IMR-90 (cell line): ENCODE measurements at regions not wholly inside any gene's neighbourhood (a gene's known extent, or its start where the extent isn't known, plus 50 kb on each side); places are given as distances from the start of the nearest gene placed in this dataset.

Source experiments
- ATAC-seq: fragments of 200-7000 bp; cut with Tn5 transposase; 2 replicates; pipeline ENCODE4 v1.9.1; 2020; ENCODE audit warnings: low read depth, mild to moderate bottlenecking, moderate library complexity
- BruUV-seq: library from RNA; stranded (reverse); fragments of 400-500 nt; replicated peaks from 2 replicates; lab custom pipeline; 2021; lab: Mats Ljungman, UMichigan
- CTCF ChIA-PET: fragments of 300-600 bp; formaldehyde crosslinking; extraction: SDS; loops from one replicate; lab custom pipeline; 2021; ENCODE audit warnings: antibody characterized with exemption; lab: Yijun Ruan, JAX
- POLR2A ChIA-PET: fragments of 300-600 bp; sonication (Branson Sonifier 250); formaldehyde crosslinking; loops from one replicate; lab custom pipeline; 2022; ENCODE audit warnings: antibody characterized with exemption; ENCODE audit not compliant: unreplicated experiment; lab: Charles Lee
- DNase-seq: peaks from one replicate; pipeline ENCODE4 v3.0.0; 2013
- H2AFZ ChIP-seq: replicated peaks from 2 replicates; pipeline ENCODE3; 2013; ENCODE audit warnings: low read length, mild to moderate bottlenecking; ENCODE audit not compliant: poor library complexity
- H2AK5ac ChIP-seq: 2 replicates; pipeline ENCODE4 v1.6.1; 2013; ENCODE audit warnings: low read depth, low read length, inconsistent platforms
- H2AK9ac ChIP-seq: replicated peaks from 2 replicates; pipeline ENCODE3; 2013; ENCODE audit warnings: mild to moderate bottlenecking, low read depth, low read length, moderate library complexity; ENCODE audit not compliant: poor library complexity
- H2BK120ac ChIP-seq: 2 replicates; pipeline ENCODE4 v1.6.1; 2013; ENCODE audit warnings: low read depth, low read length, inconsistent platforms
- H2BK15ac ChIP-seq: 3 replicates; pipeline ENCODE4 v1.6.1; 2013; ENCODE audit warnings: low read depth, low read length, inconsistent platforms
- H2BK20ac ChIP-seq: 2 replicates; pipeline ENCODE4 v1.6.1; 2013; ENCODE audit warnings: low read depth, mild to moderate bottlenecking, inconsistent platforms, low read length, moderate library complexity
- H2BK5ac ChIP-seq: 2 replicates; pipeline ENCODE4 v1.6.1; 2013; ENCODE audit warnings: mild to moderate bottlenecking, low read depth, low read length, inconsistent platforms; ENCODE audit not compliant: poor library complexity, severe bottlenecking
- H3K14ac ChIP-seq: replicated peaks from 2 replicates; pipeline ENCODE4 v1.6.1; 2013; ENCODE audit warnings: low read depth, low read length, inconsistent platforms
- H3K18ac ChIP-seq: 2 replicates; pipeline ENCODE4 v1.6.1; 2013; ENCODE audit warnings: low read depth, low read length, control low read depth
- H3K23ac ChIP-seq: 2 replicates; pipeline ENCODE4 v1.6.1; 2013; ENCODE audit warnings: low read depth, low read length, inconsistent platforms
- H3K27ac ChIP-seq: 2 replicates; pipeline ENCODE4 v1.5.1; 2013; ENCODE audit warnings: mild to moderate bottlenecking, control low read depth, low read length; ENCODE audit not compliant: insufficient read depth
- H3K27me3 ChIP-seq: 2 replicates; pipeline ENCODE4 v1.6.1; 2013; ENCODE audit warnings: low read length; ENCODE audit not compliant: control insufficient read depth, insufficient read depth
- H3K36me3 ChIP-seq: 2 replicates; pipeline ENCODE4 v1.6.1; 2013; ENCODE audit warnings: low read length, mixed read lengths; ENCODE audit not compliant: control insufficient read depth, insufficient read depth
- H3K4ac ChIP-seq: 2 replicates; pipeline ENCODE4 v1.6.1; 2013; ENCODE audit warnings: low read depth, low read length, inconsistent platforms
- H3K4me1 ChIP-seq: 2 replicates; pipeline ENCODE4 v1.6.1; 2013; ENCODE audit warnings: low read length, mixed read lengths; ENCODE audit not compliant: control insufficient read depth, insufficient read depth
- H3K4me2 ChIP-seq: 2 replicates; pipeline ENCODE4 v1.6.1; 2013; ENCODE audit warnings: low read depth, mild to moderate bottlenecking, control low read depth, low read length, moderate library complexity
- H3K4me3 ChIP-seq: 2 replicates; pipeline ENCODE4 v1.5.1; 2013; ENCODE audit warnings: low read depth, mild to moderate bottlenecking, control low read depth, low read length, moderate library complexity; ENCODE audit not compliant: insufficient read depth
- H3K56ac ChIP-seq: 2 replicates; pipeline ENCODE4 v1.6.1; 2013; ENCODE audit warnings: low read length, inconsistent platforms; ENCODE audit not compliant: insufficient read depth; ENCODE audit errors: extremely low read depth
- H3K79me1 ChIP-seq, 2 experiments: 2 replicates each; pipeline ENCODE4 v1.6.1; 2013; ENCODE audit warnings: low read length in 2 of 2, inconsistent platforms in 1 of 2, low read depth in 1 of 2
- H3K9ac ChIP-seq: 2 replicates; pipeline ENCODE4 v1.6.1; 2013; ENCODE audit warnings: low read depth, low read length, control low read depth
- H3K9me1 ChIP-seq: 2 replicates; pipeline ENCODE4 v1.6.1; 2013; ENCODE audit warnings: low read length, inconsistent platforms; ENCODE audit not compliant: insufficient read depth
- H3K9me3 ChIP-seq: 2 replicates; pipeline ENCODE4 v1.6.1; 2013; ENCODE audit warnings: low read length; ENCODE audit not compliant: control insufficient read depth, insufficient read depth
- H4K20me1 ChIP-seq: 2 replicates; pipeline ENCODE4 v1.6.1; 2013; ENCODE audit warnings: low read length, inconsistent platforms; ENCODE audit not compliant: insufficient read depth
- H4K5ac ChIP-seq: 2 replicates; pipeline ENCODE4 v1.6.1; 2013; ENCODE audit warnings: mild to moderate bottlenecking, low read depth, low read length, control low read depth
- H4K8ac ChIP-seq, 2 experiments: 2 replicates each; pipeline ENCODE4 v1.6.1; 2013; ENCODE audit warnings: low read depth in 2 of 2, low read length in 2 of 2, control low read depth in 1 of 2, inconsistent platforms in 1 of 2
- H4K91ac ChIP-seq: 2 replicates; pipeline ENCODE4 v1.6.1; 2013; ENCODE audit warnings: low read depth, low read length, inconsistent platforms; ENCODE audit not compliant: insufficient read depth
- CTCF ChIP-seq: conservative IDR thresholded peaks from 2 replicates; pipeline ENCODE4 v1.5.1; 2012; ENCODE audit warnings: mild to moderate bottlenecking, low read depth, low read length, improper control_type of control experiment
- MXI1 ChIP-seq: IDR thresholded peaks from 2 replicates; pipeline ENCODE4 v1.6.1; 2012; ENCODE audit warnings: low read depth, mild to moderate bottlenecking, low read length, moderate library complexity, borderline replicate concordance
- RCOR1 ChIP-seq: IDR thresholded peaks from 2 replicates; pipeline ENCODE4 v1.6.1; 2012; ENCODE audit warnings: mild to moderate bottlenecking, low read length, improper control_type of control experiment; ENCODE audit not compliant: insufficient replicate concordance
- RFX5 ChIP-seq: IDR thresholded peaks from 2 replicates; pipeline ENCODE4 v1.8.0; 2012; ENCODE audit warnings: low read depth, mild to moderate bottlenecking, low read length, moderate library complexity
- WGBS, 2 experiments: methylation state at CpG; one replicate each; pipeline versions ENCODE4 v1.1.5 to v1.1.7; 2013; ENCODE audit warnings: missing lambda C conversion rate in 2 of 2; ENCODE audit not compliant: insufficient read length in 1 of 2; ENCODE audit errors: extremely low coverage in 2 of 2; 5-methylcytosine and 5-hydroxymethylcytosine counted together
- dilution Hi-C: fragments of 300-500 bp; cut with HindIII; formaldehyde crosslinking; loops from one replicate; pipeline ENCODE4 v1.14.3; 2018; ENCODE audit warnings: low sequenced_read_pairs; ENCODE audit not compliant: unreplicated experiment
- in situ Hi-C: fragments of 300-500 bp; cut with MboI; formaldehyde crosslinking; loops from 3 replicates; pipeline ENCODE4 v1.14.3; 2019; ENCODE audit warnings: low sequenced_read_pairs, inconsistent platforms, mixed read lengths
- intact Hi-C: fragments of 100-400 bp; cut with micrococcal nuclease; formaldehyde crosslinking; loops from 2 replicates; pipeline ENCODE4 v1.10.0; 2022

GRCh38 chr10:125548356-125548755, 134.6 kb downstream of the TEX36 start:
- Histone ChIP-seq H3K79me1 (no peaks in the 10 kb centered on the region), H2BK5ac (no peak overlapping the region), H2BK15ac (no peak overlapping the region), H2BK120ac (no peak overlapping the region), H4K8ac (no peak overlapping the region), H3K9ac (no peak overlapping the region), H3K14ac (no peak overlapping the region), H3K4me3 (no peak overlapping the region), H3K56ac (no peak overlapping the region), H3K27ac (no peak overlapping the region), H3K9me1 (no peaks in the 10 kb centered on the region), H2AK9ac (no peak overlapping the region), H4K91ac (no peak overlapping the region), H3K4me2 (no peak overlapping the region), H3K18ac (no peak overlapping the region), H3K4ac (no peak overlapping the region), H3K4me1 (no peaks in the 10 kb centered on the region), H3K9me3 (no peaks in the 10 kb centered on the region), H2AFZ (no peak overlapping the region), H3K23ac (no peak overlapping the region), H4K5ac (no peak overlapping the region), H2BK20ac (no peak overlapping the region), H3K36me3 (no peaks in the 10 kb centered on the region), H2AK5ac (no peak overlapping the region), H4K20me1 (no peaks in the 10 kb centered on the region), H3K27me3 (no peaks in the 10 kb centered on the region; the same call in 1 of the 2 replicates)
- no TSS peak for BruUV-seq
- TF ChIP-seq RCOR1: no peak
- no peak for TF ChIP-seq CTCF
- TF ChIP-seq MXI1: no peak
- TF ChIP-seq RFX5: no peak
- ChIA-PET POLR2A (no interaction called here), CTCF (no interaction called here)
- intact Hi-C loops: no loop called here
- in situ Hi-C loops: no loop called here
- dilution Hi-C loops: no loop called here
- WGBS, 2 experiments: 24% methylated on average over 2 of the region's 4 CpGs; no CpG with 5 or more reads in 1 of the 2 experiments
- DNase-seq (no peak), ATAC-seq (no peak)
